GM21786 (cell line): ENCODE measurements at regions not wholly inside any gene's neighbourhood (a gene's known extent, or its start where the extent isn't known, plus 50 kb on each side); places are given as distances from the start of the nearest gene placed in this dataset.
"Not testable (repeated sequence)": the region's sequence is repeated elsewhere in the genome, so short reads cannot be mapped to it uniquely, and the experiment has no call there.

Experiments
- ATAC-seq: cut with Tn5 transposase; IDR thresholded peaks from one replicate; pipeline ENCODE4 v1.9.1; 2021; ENCODE audit not compliant: unreplicated experiment

DNA sequence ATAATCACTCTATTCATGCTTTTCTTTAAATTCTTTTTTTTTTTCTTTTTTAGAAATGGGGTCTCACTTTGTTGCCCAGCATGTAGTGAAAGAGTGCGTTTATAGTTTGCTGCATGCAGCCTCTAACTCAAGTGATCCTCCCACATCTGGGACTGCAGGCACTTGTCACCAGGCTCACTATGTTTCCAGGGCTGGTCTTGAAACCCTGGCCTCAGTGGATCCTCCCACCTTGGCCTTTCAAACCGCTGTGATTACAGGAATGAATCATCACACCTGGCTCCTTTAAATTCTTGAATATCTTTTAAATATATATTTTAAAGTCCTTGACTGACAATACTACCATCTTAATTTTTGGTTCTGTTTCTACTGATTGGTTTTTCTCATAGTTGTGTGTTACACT, 591.6 kb upstream of the KCND2 start:
- no peak for ATAC-seq

DNA sequence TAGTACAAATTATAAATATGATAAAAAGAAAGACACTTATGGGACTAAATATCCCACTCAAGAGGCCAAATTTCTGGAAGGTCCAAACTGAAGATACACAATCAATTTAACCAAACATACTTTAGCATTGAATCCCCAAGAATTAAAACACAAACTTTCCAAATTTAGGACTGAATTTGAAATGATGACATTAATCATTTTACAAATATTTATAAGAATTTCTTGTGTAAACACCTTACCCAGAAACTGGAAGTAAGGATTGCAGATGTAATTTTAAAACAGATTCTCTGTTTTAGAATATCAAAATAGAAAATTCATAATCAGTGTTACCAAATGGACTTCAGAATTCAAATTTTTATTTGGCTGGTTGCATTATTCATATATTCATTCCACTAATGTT, 588.2 kb upstream of the KCND2 start:
- no peak for ATAC-seq

DNA sequence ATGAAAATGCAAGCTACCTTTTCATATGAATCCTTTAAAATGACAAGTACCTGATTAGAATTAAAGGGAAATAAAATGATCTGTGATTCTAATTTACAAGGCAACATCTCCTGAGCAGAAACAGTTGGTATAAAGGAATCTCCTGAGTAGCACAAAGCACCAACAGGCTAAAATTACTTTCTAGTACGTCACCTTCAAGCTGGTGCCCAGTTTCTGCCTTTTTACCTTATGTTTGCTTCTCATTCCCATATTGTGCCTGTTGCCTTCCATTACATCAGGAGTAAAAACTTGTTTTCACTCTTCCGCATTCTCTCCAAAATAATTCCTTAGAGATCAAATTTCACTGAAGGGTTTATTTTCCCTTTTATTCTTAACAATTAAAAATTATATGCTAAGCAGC, 587.1 kb upstream of the KCND2 start:
- ATAC-seq: no peak

DNA sequence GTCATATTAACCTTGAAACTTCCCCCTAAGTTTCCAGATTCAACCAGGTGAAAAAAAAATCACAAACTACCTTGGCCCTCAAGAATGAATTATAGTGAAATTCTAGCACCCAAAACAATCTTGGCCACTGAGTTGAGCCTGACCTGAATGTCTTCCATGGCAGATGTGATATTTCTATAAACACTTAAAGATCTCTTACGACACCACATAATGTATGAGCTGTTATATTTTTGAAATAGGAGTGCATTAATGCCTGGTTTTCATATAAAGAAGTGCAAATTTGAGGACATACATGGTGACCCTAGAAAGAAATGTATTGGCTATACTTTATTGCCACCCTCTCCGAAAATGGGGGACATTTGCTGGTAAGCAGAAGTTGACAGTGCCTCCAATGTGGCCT, 584.1 kb upstream of the KCND2 start:
- ATAC-seq: no peak

DNA sequence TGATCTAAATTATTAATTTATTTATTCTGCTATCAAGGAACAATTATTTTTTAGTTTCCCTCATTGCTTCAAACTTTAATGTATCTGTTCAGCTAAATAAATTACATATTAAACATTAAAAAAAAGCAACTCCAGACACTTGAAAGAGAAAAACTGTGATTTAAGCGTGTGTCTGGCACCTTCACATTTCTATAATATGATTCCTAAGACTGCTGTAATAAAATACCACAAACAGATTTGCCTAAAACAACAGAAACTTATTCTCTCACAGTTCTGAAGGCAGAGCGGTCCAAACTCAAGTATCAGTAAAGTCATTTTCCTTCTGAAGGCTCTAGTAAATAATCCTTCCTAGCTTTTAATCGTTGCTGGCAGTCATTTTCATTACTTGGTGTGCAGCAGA, 580.4 kb upstream of the KCND2 start:
- no peak for ATAC-seq

DNA sequence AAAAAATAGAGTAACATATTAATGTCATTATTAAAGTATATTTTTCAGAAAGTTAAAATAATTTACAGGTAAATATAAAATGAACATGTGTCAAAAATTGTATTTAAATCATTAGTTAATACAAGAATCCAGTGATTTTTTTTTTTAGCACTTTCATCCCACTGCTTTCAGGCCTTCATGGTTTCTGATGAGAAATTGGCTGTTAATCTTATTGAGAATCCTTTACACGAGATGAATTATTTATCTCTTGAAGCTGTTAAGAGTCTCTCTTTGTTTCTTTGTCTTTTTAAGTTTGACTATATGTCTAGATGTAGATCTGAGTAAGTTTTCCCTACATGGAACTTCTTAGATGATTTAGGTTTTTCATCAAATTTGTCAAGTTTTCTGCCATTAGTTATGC, 578.5 kb upstream of the KCND2 start:
- no peak for ATAC-seq

DNA sequence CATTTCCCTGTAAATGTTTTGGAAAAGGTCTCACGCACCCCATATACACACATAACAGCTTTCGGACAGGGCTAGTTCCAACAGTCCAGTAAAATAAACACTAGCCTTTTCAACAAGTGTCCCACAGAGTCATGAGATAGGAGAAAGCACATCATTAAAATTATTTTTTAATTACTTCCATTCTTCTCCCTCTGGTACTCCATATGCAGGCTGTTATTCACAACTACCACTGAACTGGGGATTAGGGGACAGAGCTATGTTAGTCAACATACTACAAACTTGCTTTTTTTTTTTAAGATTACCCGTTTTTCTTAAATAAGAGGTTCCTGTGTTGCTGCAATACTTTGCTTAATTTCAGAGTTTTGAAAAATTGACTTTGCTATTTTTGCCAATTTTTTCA, 576.6 kb upstream of the KCND2 start:
- ATAC-seq: no peak

DNA sequence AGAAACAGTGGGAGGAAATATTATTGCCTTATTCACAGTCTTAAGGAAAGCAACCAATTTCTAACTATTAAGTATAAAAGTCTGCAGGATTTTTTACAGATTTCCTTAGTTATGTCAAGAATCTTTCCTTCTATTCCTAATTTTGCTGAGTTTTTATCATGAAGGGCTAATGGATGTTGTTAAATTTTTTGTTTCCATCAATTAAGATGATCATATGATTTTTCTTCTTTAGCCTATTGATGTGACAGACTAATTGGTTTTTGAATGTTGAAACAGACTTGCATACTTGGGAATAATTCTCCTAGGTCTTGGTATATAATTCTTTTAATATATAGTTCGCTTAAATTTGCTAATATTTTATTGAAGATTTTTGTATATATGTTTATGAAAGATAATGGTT, 569.1 kb upstream of the KCND2 start:
- no peak for ATAC-seq

DNA sequence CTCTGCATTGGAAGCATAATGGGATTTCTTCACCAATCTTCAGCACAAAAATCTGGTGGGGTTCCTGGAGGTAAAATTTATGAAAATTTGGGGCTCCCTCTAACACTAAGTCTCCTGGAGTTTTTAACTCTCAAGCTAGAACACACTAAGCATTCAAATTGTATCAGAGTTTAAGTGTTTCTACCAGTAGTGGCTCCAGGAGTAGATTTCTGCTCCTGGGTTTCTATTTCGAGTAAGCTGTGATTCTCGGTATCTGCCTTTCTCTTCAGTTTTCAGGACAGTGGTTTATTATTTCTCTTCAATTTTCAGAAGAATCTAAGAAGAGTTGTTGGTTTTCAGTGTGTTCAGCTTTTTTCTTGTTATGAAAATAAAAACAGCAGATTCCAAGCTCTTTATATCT, 566.4 kb upstream of the KCND2 start:
- no peak for ATAC-seq

DNA sequence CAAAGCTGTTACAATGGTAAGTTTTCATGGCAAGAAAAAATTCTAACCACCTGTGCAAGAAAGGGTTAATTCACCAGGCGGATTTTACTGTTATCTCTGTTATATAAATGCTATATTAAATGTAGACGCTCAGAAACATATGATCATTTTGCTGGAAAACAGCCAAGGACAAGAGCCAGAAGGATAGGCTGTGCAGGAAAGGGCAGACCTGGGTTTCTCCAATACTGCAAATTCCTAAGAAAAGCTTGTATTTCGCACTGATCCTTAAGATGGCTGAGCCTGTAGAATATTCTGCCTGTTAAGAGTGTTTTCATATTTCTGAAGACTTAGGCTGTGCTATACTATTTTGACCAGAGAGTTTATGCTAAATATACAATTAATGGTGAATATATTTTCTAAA, 564.1 kb upstream of the KCND2 start:
- ATAC-seq: no peak

DNA sequence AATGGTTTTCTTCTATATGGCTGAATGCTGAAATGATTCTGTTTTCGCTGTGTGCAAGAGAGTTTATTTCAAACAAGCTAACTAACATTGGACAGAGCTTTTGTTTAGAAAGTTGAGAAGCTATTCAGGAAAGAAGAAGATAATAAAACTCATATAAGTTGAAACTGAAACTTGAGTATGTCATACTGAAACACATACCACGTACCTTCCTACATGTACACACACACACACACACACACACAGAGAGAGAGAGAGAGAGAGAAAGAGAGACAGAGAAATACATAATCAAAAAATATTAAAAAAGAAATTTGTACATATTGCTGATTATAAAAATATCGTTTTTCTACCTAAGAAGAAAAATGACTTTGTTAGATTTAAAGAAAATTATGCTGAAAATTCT, 561.9 kb upstream of the KCND2 start:
- ATAC-seq: peak; percentile 83

DNA sequence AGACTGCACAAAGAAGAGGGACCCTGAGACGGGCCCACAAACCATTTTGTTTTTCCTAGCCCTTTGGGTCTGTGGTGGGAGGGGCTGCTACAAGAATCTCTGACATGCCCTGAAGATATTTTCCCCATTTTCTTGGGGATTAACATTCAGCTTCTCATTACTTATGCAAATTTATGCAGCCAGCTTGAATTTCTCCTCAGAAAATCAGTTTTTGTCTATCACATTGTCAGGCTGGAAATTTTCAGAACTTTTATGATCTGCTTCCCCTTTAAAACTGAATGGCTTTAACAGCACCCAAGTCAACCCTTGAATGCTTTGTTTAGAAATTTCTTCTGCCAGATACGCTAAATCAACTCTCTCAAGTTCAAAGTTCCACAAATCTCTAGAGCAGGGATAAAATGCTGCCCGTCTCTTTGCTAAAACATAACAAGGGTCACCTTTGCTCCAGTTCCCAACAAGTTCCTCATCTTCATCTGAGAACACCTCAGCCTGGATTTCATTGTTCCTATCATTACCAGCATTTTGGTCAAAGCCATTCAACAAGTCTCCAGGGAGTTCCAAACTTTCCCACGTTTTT, 560.0 kb upstream of the KCND2 start:
- no peak for ATAC-seq

DNA sequence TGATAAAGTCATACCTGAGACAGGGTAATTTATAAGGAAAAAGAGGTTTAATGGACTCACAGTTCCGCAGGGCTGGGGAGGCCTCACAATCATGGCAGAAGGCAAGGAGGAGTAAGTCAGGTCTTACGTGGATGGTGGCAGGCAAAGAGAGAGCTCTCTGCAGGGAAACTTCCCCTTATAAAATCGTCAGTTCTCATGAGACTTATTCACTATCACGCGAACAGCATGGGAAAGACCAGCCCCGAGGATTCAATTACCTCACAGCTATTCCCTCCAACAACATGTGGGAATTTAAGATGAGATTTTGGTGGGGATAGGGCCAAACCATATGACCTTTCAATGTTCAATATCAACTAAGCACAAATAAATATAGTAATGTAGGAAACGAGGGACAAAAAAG, 559.4 kb upstream of the KCND2 start:
- no peak for ATAC-seq

DNA sequence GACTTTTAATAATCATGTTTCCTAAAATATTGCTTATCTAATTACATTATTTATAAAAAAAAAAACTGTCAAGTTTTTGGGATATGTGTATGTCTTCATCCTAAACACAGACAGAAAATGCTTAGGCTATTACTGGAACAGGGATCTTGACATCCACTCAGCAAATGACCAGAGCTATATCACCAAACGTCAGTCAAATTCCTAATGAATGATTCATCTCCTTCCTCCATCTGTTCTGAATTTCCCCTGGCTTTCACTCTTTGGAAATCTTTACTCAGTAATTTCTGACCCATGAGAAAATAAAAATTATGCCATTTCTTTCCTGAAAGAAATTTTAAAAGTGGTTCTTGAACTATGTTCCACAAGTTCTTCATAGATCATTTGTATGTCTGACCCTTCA, 552.4 kb upstream of the KCND2 start:
- ATAC-seq: no peak

DNA sequence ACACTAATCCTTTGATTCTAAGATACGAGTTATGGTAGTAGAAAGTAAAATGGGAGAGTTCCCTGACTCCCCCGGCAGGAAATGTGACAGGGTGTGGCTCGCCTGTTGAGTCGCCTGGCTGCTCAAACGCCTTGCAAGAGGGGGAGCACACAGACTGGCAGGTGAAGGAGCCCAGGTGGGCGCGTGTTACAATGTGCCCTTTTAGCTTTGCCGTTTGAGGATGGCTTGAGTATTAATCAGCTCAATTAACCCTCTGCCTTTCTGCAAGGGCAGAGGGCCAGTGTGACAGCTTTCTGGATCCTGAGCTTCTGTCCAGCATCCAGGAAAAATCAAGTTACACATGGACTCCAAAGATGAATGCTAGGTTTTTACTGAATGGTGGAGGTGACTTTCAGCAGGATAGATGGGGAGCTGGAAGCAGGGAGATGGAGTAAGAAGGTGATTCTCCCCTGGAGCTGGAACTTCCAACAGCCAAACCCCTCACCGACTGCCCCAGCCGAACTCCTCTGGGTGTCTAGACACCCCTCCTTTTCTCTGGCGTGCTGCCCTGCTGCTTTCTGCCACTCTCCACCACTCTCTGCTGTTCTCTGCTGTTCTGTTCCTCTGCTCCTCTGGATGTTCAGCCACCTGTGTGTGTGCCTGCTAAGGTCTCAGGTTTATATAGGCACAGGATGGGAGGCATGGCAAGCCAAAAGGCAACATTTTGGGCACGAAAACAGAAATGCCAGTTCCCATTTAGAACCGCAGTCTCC, 548.8 kb upstream of the KCND2 start:
- no peak for ATAC-seq

DNA sequence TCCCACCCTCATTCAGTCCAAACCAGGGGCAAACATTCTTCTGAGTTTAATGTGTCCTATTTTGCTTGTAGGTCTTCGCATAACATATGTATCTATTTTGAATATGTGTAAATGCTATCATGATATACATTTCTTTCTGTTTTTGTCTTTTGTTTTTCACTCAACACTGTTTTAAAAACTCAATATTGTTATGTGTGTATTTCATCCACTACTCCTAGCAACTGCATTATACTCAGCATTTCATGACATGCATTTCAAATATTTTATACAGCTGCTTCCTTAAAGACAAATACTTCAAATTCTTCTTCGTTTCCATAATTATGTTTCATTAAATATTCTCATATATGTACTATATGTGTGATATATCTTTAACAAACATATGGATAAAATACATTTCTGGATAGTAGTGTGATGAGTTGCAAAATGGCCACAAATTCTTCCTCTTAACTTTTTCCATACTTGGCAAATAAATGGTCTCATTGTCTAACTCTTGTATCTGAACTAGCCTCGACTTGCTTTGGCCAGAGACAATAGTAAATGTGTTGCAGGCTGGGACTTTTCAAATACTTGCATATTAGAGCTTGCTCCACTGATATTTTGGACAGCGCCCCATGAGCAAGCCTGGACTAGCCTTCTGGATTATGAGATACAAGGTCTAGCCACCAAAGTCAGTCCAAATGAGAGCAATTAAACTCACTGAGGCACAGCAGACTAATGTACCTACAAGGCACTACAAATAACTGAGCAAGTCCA, 539.7 kb upstream of the KCND2 start:
- ATAC-seq: no peak

DNA sequence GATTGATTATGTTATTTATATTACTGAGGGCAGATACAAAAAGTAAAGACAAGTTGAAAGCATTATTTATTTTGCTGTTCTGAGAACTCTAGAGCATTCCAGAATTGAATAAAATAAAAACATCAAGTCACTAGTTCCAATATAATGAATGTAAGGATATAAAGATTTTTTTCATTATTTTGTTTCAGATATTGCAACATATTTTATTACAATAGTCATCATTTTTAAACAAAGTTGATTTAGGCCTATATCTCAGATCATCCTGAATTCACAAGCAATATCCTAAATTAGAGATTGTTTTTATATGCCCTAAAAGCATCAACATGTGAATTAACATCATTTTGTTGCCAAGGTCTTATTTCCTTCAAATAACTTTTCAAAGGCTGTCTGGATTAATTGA, 535.6 kb upstream of the KCND2 start:
- no peak for ATAC-seq

DNA sequence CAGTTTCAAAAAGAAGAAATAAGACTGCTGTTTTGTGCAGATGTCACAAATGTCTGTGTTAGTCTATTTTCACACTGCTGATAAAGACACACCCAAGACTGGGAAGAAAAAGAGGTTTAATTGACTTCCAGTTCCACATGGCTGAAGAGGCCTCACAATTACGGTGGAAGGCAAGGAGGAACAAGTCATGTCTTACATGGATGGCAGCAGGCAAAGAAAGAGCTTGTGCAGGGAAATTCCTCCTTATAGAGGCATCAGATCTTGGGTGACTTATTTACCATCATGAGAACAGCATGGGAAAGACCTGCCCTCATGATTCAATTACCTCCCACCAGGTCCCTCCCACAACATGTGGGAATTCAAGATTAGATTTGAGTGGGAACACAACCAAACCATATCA, 527.7 kb upstream of the KCND2 start:
- not testable (repeated sequence) for ATAC-seq

DNA sequence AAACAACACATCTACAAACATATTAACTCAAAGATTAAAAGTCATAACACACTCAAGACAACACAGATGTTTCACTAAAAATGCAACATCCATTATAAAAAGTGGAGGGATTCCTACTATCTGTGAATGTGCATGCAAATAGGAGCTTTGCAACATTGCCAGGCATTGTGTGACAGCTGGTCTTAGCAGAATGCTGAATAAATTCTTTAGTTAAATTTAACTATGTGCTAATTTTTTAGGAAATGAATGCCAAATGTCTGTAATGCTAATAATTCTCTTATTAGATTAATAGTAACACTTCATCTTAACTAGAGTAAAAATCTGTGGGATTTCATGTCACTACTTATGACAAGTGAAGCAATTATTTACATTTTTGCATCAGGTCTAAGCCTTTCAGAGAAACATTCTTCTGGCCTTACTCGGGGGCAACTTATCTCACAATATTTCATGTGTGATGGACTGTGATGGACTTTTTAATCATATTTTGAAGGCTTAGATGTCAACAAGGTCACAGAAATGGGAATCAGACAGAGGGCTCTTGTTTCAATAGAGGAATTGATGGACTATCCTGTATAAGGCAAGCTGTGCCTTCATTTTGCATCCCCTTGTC, 524.6 kb upstream of the KCND2 start:
- no peak for ATAC-seq

DNA sequence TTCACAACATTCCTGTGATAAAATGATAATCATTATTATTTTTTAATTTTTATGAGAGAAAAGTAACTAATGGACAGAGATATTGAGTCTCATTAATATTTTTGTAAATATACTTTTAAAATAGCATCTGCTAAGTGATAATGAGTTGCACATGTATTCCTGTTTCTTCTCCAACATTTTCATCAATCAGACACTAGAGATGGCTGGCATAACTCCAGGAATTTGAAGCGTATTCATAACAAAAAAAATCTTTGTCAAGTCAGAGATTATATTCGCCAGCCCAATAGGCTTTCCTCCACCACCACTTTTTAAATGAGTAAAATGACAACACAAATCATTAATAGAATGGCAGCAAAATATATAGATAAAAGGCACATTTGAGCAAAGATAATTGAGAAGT, 524.0 kb upstream of the KCND2 start:
- ATAC-seq: no peak

DNA sequence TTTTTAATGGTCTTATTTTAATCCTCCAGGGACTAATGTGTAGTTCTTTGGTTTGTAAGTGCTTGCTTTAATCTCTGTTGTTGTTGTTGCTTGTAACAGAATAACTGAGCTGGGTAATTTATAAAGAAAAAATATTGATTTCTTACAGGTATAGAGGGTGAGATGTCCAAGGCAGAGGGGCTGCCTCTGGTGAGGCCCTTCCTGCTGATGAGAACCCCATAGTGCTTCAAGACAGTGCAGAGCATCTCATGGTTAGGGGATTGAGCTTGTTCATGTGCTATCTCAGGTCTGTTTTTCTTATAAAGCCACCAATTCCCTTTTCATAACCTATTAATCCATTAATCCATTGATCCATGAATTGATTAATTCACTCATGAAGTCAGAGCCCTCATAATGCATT, 516.3 kb upstream of the KCND2 start:
- ATAC-seq: no peak

DNA sequence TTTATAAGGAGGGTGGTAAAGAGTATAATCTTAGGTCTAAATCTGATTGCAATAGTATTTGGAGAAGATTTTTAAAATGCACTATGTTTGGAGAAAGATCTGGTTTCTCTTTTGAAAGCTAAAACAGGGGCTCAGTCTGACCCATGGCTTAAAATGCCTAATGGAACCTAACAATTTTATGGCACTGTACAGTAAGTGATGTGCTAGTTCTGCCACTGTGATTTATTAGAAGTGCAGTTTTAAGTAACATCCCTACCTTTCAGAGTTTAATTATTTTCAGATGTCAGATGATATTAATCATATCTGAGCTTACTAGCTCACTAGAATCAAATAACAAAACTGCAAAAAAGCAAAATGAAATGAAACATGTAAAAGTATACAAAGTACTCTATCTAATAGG, 514.7 kb upstream of the KCND2 start:
- ATAC-seq: no peak
